Hepatocyte (in vitro differentiated cells): ENCODE measurements at regions not wholly inside any gene's neighbourhood (a gene's known extent, or its start where the extent isn't known, plus 50 kb on each side); places are given as distances from the start of the nearest gene placed in this dataset.

Experiments
- DNase-seq: peaks from one replicate; pipeline ENCODE4 v3.0.0-alpha.2; 2016; ENCODE audit warnings: low spot score
- H2AFZ ChIP-seq: fragments of 200-600 bp; sonication (generic); 2 replicates; pipeline ENCODE4 v1.6.0; 2016; ENCODE audit warnings: antibody characterized with exemption, mild to moderate bottlenecking
- H3K27ac ChIP-seq: fragments of 200-600 bp; sonication (generic); 2 replicates; pipeline ENCODE4 v1.5.1; 2016; ENCODE audit warnings: mild to moderate bottlenecking
- H3K27me3 ChIP-seq: fragments of 200-600 bp; sonication (generic); 2 replicates; pipeline ENCODE4 v1.6.1; 2016
- H3K36me3 ChIP-seq: fragments of 200-600 bp; sonication (generic); replicated peaks from 2 replicates; pipeline ENCODE4 v1.5.1; 2016; ENCODE audit warnings: low read depth; ENCODE audit not compliant: insufficient read depth
- H3K4me1 ChIP-seq: fragments of 200-600 bp; sonication (generic); 2 replicates; pipeline ENCODE4 v1.5.1; 2016; ENCODE audit warnings: mild to moderate bottlenecking, moderate library complexity; ENCODE audit not compliant: insufficient read depth
- H3K4me2 ChIP-seq: fragments of 200-600 bp; sonication (generic); 2 replicates; pipeline ENCODE4 v1.6.0; 2016
- H3K4me3 ChIP-seq: fragments of 200-600 bp; sonication (generic); 2 replicates; pipeline ENCODE4 v1.5.1; 2016; ENCODE audit warnings: mild to moderate bottlenecking
- H3K79me2 ChIP-seq: fragments of 200-600 bp; sonication (generic); 2 replicates; pipeline ENCODE4 v1.6.0; 2017; ENCODE audit warnings: mild to moderate bottlenecking
- H3K9me2 ChIP-seq: fragments of 200-600 bp; sonication (generic); replicated peaks from 2 replicates; pipeline ENCODE4 v1.6.0; 2017; ENCODE audit warnings: mild to moderate bottlenecking; ENCODE audit not compliant: insufficient read depth
- H3K9me3 ChIP-seq: fragments of 200-600 bp; sonication (generic); 2 replicates; pipeline ENCODE4 v1.5.1; 2016; ENCODE audit warnings: low read depth, mild to moderate bottlenecking
- H4K20me1 ChIP-seq: fragments of 200-600 bp; sonication (generic); 2 replicates; pipeline ENCODE4 v1.6.0; 2016; ENCODE audit warnings: mild to moderate bottlenecking; ENCODE audit not compliant: insufficient read depth, poor library complexity, severe bottlenecking
- CTCF ChIP-seq: fragments of 200-600 bp; sonication (generic); IDR thresholded peaks from 2 replicates; pipeline ENCODE4 v1.5.1; 2016; ENCODE audit warnings: antibody characterized with exemption, mild to moderate bottlenecking; ENCODE audit not compliant: poor library complexity
- EZH2 ChIP-seq: fragments of 200-600 bp; sonication (generic); IDR thresholded peaks from 2 replicates; pipeline ENCODE4 v1.6.1; 2016; ENCODE audit warnings: antibody characterized with exemption, mild to moderate bottlenecking, borderline replicate concordance
- EZH2phosphoT487 ChIP-seq: fragments of 200-600 bp; sonication (generic); IDR thresholded peaks from one replicate; pipeline ENCODE4 v1.6.1; 2018; ENCODE audit warnings: antibody characterized with exemption, mild to moderate bottlenecking, low read depth, moderate library complexity; ENCODE audit not compliant: unreplicated experiment, severe bottlenecking
- WGBS: methylation state at CpG from one replicate; pipeline ENCODE4 v1.1.6; 2016; ENCODE audit warnings: low lambda C conversion rate; ENCODE audit errors: missing lambda C conversion rate; 5-methylcytosine and 5-hydroxymethylcytosine counted together

GRCh38 chrX:116278826-116279225 is 108.3 kb downstream of the AGTR2 start:
- Histone ChIP-seq H3K9me3 (no peaks in the 10 kb centered on the region), H3K27me3 (no peaks in the 10 kb centered on the region), H3K4me1 (no peaks in the 10 kb centered on the region), H3K4me3 (no peak overlapping the region), H3K36me3 (no peaks in the 10 kb centered on the region), H4K20me1 (no peaks in the 10 kb centered on the region), H3K27ac (no peak overlapping the region), H3K79me2 (no peaks in the 10 kb centered on the region), H2AFZ (no peak overlapping the region), H3K4me2 (no peak overlapping the region), H3K9me2 (no peaks in the 10 kb centered on the region)
- TF ChIP-seq CTCF = no peak
- no peak for TF ChIP-seq EZH2phosphoT487
- TF ChIP-seq EZH2 = no peak
- no peak for DNase-seq
- WGBS = 57% methylated on average over 3 of the region's 3 CpGs

DNA sequence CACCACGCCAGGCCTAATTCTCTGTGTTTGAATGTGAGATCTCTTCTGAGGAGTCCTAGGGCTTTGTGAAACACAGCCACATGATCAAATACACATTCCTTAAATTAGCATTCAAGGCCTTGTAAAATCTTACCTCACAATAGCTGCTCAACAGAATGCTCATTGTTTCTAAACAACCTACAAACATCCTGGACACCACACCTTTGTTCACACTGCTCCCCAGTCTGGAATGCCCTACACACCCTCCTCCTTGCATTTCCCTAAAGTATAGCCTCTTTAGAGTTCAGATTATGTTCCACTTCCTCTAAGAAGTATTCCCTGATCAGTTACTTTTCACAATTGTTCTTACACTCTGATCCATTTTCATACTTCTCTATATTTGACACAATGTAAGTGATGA is 110.6 kb downstream of the AGTR2 start:
- 50% methylated on average over 1 of the region's 1 CpG for WGBS
- no peaks in the 10 kb centered on the region for H3K4me1 ChIP-seq
- no peaks in the 10 kb centered on the region for H3K79me2 ChIP-seq
- H2AFZ ChIP-seq = no peak overlapping the region
- no peak overlapping the region for H3K4me3 ChIP-seq
- no peaks in the 10 kb centered on the region for H3K9me2 ChIP-seq
- no peaks in the 10 kb centered on the region for H3K27me3 ChIP-seq
- no peak overlapping the region for H3K27ac ChIP-seq
- no peak overlapping the region for H3K4me2 ChIP-seq
- TF ChIP-seq CTCF (no peak), EZH2 (no peak), EZH2phosphoT487 (no peak)
- no peak for DNase-seq
- H3K9me3 ChIP-seq = no peaks in the 10 kb centered on the region
- no peaks in the 10 kb centered on the region for H4K20me1 ChIP-seq
- H3K36me3 ChIP-seq = no peaks in the 10 kb centered on the region

- H3K9me3 ChIP-seq = no peaks in the 10 kb centered on the region
- no peaks in the 10 kb centered on the region for H3K4me1 ChIP-seq
- no peaks in the 10 kb centered on the region for H3K27me3 ChIP-seq
- TF ChIP-seq EZH2phosphoT487 (no peak), CTCF (no peak), EZH2 (no peak)
- H2AFZ ChIP-seq = no peak overlapping the region
- H3K4me3 ChIP-seq = no peak overlapping the region
- no peaks in the 10 kb centered on the region for H3K79me2 ChIP-seq
- H3K4me2 ChIP-seq = no peak overlapping the region
- H3K9me2 ChIP-seq = no peaks in the 10 kb centered on the region
- no peak overlapping the region for H3K27ac ChIP-seq
- H4K20me1 ChIP-seq = no peaks in the 10 kb centered on the region
- H3K36me3 ChIP-seq = no peaks in the 10 kb centered on the region
- DNase-seq = no peak
These were observed 112.2 kb downstream of the AGTR2 start for GRCh38 chrX:116282751-116283150.

GRCh38 chrX:116284400-116284799 is 113.9 kb downstream of the AGTR2 start:
- Histone ChIP-seq H3K4me3 (no peak overlapping the region), H3K9me2 (no peaks in the 10 kb centered on the region), H3K36me3 (no peaks in the 10 kb centered on the region), H4K20me1 (no peaks in the 10 kb centered on the region), H3K79me2 (no peaks in the 10 kb centered on the region), H3K27ac (no peak overlapping the region), H3K9me3 (no peaks in the 10 kb centered on the region), H3K27me3 (no peaks in the 10 kb centered on the region), H2AFZ (no peak overlapping the region), H3K4me2 (no peak overlapping the region), H3K4me1 (no peaks in the 10 kb centered on the region)
- DNase-seq = no peak
- TF ChIP-seq CTCF (no peak), EZH2phosphoT487 (no peak), EZH2 (no peak)
- WGBS = 53% methylated on average over 2 of the region's 2 CpGs
